ENCODE measurements at regions not wholly inside any gene's neighbourhood (a gene's known extent, or its start where the extent isn't known, plus 50 kb on each side); places are given as distances from the start of the nearest gene placed in this dataset.

GRCh38 chr1:83763361-83764095 is 235.4 kb downstream of the TTLL7 start:
- TF ChIP-seq POLR2AphosphoS5 (IDR thresholded peaks at IDR 0.05): no peak
- no peak for TF ChIP-seq POLR2A (IDR thresholded peaks at IDR 0.05)
- TF ChIP-seq CTCF (IDR thresholded peaks at IDR 0.05): no peak
- TF ChIP-seq EP300 (IDR thresholded peaks at IDR 0.05): no peak
